GM18867 (cell line): ENCODE measurements at regions not wholly inside any gene's neighbourhood (a gene's known extent, or its start where the extent isn't known, plus 50 kb on each side); places are given as distances from the start of the nearest gene placed in this dataset.

Experiments used
- ATAC-seq: cut with Tn5 transposase; IDR thresholded peaks from one replicate; pipeline ENCODE4 v1.9.1; 2021; ENCODE audit warnings: mild to moderate bottlenecking, moderate library complexity; ENCODE audit not compliant: unreplicated experiment

- no peak for ATAC-seq
These were observed 173.0 kb upstream of the STK17B start for GRCh38 chr2:196344397-196344796.

DNA sequence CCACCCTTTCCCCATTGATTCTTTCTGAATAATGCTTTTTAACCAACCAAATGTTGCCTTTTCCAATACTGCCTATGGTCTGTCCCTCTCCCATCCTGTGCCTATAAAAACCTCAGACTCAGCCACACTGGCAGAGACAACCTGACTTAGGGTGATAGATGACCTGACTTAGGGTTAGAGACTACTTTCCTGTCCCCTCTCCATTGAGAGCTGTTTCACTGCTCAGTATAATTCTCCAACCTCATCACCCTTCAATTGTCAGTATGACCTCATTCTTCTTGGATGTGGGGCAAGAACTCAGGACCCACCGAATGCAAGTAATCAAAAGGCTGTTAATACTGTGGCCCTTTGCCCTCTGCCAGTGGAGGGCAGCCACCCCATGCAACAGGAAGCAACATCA lies 182.3 kb upstream of the STK17B start:
- ATAC-seq: no peak

GRCh38 chr2:196354186-196354585 lies 182.8 kb upstream of the STK17B start:
- ATAC-seq: no peak

DNA sequence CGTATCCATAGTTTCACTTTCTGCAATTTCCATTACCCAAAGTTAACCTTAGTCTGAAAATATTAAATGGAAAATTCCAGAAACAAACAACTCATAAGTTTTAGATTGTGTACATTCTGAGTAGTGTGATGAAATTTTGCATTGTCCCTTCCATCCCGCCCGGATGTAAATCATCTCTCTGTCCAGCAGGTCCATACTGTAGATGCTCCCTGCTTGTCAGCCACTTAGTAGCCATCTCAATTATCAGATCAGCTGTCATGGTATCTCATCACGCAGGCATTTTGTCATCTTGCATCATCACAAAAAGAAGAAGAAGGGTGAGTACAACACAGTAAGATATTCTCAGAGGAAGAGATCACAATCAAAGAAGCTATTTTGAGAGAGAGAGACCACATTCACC lies 185.0 kb upstream of the STK17B start:
- ATAC-seq: no peak

DNA sequence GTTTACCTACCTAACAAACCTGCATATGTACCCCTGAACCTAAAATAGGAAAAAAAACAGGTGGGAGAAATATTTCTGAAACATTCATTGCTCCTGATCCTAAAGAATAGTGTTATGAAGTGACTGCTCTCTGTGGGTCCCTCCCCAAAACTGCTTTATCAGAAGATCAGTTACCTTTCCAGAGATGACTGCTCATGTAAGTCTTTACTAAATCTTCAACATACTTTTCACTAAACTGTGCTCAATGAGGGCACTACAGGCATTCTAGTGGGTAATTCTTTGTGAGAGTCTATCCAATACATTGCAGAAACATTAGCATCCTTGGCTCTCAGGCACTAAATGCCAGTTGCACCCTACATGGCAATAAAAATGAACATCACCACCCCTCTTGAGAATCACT lies 189.3 kb upstream of the STK17B start:
- no peak for ATAC-seq

DNA sequence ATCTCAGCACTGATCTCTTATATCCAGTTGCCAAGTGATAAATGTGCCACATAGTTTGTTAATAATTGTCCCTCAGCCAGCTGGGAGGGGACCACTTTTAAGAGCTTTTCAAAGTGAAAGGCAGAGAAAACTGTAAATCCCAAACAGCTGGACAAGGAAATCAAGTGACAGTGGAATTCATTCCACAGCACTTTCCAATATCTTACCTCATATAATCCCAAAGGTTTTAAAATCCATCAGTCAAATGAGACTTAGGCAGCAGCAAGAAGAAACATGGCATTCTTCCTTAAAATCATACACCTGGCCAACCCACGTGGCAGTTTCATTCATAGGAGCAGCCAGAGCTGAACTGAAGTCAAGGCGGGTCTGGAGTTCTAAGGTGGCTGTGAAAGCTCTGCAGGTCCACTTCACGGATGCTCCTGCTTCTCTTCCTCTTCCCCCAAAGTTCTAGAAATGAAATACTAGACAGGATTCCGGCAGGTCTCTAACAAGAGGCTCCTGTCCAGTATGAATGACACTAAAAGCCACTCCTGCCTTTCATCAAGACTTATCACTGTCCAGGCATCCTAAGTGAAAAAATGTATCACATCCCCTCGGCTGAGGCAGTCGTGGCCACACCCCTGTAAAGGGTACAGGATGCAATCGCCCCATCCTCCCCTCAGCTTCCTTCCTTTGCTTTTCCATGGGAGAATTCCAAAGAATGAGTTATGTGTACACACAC lies 190.4 kb upstream of the STK17B start:
- ATAC-seq: no peak

GRCh38 chr2:196362973-196363549 lies 191.7 kb upstream of the STK17B start:
- ATAC-seq: no peak

- no peak for ATAC-seq
These were observed 193.8 kb upstream of the STK17B start for GRCh38 chr2:196365145-196365544.

- ATAC-seq: no peak
These were observed 194.5 kb upstream of the STK17B start for GRCh38 chr2:196365923-196366322.

DNA sequence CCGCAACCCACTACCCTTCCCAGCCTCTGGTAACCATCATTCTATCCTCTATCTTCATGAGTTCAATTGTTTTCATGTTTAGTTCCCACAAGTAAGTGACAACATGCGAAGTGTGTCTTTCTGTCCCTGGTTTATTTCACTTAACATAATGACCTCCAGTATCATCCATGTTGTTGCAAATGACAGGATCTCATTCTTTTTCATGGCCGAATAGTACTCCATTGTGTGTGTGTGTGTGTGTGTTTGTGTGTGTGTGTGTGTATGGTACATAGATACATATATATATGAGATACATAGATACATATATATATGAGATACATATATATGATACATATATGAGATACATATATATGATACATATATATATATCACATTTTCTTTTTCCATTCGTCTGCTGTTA lies 196.3 kb upstream of the STK17B start:
- no peak for ATAC-seq

GRCh38 chr2:196368546-196369225 lies 197.3 kb upstream of the STK17B start:
- no peak for ATAC-seq

- ATAC-seq: no peak
These were observed 198.6 kb upstream of the STK17B start for GRCh38 chr2:196369967-196370366.

- ATAC-seq: no peak
These were observed 199.0 kb upstream of the STK17B start for GRCh38 chr2:196370381-196370780.

DNA sequence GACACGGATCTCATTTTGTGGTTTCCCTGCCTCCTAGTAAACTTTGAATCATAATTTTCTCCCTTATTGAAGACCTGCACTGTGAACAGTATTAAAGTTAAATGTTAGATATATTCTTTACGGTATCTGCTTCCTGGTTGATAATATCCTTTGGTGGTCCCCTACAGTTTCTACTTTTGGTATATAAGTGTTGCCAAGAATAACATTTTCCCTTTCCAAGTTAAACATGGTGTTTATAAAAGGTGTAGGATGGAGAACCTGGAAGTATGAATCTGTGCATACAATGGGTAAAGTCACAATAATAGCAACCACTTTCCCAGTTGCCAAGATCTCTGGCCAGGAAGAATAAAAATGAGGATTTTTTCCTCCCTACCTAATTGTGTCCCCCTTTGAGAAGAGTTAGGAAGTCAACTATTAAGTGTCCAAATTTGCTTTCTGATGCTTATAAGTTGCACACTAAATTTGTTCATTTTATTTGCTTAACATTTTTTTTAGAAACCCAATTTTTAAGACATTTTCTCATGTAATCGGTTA lies 201.0 kb upstream of the STK17B start:
- no peak for ATAC-seq

GRCh38 chr2:196372811-196373664 lies 201.7 kb upstream of the STK17B start:
- ATAC-seq: no peak

- ATAC-seq: peak; percentile 39
These were observed 205.9 kb upstream of the STK17B start for GRCh38 chr2:196376984-196377877.

- no peak for ATAC-seq
These were observed 208.2 kb upstream of the STK17B start for GRCh38 chr2:196379600-196379999.

DNA sequence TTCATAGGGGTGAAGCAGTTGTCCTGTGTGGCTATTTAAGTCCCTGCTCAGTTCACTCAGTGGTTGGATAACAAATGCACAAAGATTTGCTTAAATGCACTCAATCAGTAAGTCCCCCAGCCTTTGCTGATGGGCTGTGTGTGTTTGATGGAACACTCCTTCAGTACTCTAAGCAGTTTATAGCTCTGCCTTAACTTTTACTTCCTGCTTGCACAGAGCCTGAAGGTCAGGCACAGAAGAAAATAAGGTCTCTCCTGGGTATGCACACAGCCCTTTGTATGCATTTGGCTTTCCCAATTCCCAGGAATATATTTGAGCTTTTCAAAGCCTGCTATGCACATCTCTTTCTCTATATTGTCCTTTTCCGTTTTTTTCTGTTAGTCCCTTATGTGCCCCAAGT lies 208.7 kb upstream of the STK17B start:
- no peak for ATAC-seq

DNA sequence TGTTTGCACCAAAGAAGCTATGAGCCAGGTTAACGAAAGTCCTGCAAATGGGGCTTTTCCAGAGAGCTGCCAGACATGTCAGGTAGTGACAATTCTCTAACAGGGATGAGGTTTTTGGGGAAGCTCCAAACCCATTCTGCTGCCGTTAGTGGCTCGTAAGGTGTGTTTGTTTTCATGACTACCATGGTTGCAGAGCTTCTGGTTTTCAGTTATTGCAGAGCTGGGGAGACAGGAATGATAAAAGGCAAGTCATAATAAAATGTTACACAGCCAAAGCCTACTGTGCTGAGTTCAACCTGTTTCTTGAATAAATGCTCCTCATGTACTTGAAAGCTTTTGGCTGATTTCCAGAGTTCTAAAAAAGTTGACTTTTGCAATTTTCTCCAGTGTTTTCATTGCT lies 209.2 kb upstream of the STK17B start:
- ATAC-seq: no peak

GRCh38 chr2:196381464-196381863 lies 210.1 kb upstream of the STK17B start:
- no peak for ATAC-seq
